ENCODE measurements at regions not wholly inside any gene's neighbourhood (a gene's known extent, or its start where the extent isn't known, plus 50 kb on each side); places are given as distances from the start of the nearest gene placed in this dataset.

DNA sequence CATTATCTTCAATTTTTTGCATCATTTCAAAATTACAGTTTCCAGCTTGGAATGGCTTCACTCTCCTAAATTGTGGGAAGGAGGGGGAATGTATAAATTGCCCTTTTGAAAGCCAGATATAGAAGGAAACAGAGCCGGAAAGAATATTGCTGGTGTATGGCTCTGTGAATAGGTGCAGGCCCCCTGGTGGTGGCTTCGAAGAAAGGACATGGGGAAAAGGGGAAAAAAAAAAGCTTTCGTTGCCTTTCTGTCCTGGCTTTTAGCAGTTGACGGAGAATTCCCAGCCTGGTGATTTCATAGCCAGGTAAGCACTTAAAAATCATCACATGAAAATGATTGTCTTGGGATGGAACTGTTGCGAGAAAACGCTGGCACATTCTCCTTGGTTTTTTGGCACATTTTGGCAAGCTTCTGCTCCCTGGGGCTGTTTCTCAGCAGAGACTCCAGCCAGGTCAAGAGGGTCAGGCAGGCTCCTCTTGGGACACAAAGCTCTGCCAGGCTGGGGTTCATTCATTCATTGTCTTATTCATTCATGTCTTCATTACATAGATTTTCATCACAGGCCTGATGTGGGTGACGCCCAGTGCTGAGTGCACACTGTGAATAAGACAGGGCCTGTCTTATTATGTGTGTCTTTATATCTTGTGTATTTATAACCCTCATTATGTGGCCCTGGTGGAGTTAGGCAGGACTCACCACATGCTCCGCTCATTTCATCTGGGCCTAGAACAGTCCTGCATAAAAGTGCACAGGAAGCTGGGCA lies 300.0 kb upstream of the TPM1 start:
- TF ChIP-seq, protein P1, sequence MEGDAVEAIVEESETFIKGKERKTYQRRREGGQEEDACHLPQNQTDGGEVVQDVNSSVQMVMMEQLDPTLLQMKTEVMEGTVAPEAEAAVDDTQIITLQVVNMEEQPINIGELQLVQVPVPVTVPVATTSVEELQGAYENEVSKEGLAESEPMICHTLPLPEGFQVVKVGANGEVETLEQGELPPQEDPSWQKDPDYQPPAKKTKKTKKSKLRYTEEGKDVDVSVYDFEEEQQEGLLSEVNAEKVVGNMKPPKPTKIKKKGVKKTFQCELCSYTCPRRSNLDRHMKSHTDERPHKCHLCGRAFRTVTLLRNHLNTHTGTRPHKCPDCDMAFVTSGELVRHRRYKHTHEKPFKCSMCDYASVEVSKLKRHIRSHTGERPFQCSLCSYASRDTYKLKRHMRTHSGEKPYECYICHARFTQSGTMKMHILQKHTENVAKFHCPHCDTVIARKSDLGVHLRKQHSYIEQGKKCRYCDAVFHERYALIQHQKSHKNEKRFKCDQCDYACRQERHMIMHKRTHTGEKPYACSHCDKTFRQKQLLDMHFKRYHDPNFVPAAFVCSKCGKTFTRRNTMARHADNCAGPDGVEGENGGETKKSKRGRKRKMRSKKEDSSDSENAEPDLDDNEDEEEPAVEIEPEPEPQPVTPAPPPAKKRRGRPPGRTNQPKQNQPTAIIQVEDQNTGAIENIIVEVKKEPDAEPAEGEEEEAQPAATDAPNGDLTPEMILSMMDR (conservative IDR thresholded peaks at IDR 0.05), result peak; percentile 97
- no peak for TF ChIP-seq ZFX (IDR thresholded peaks at IDR 0.05)
- H3K27ac ChIP-seq, result no peak overlapping the region

DNA sequence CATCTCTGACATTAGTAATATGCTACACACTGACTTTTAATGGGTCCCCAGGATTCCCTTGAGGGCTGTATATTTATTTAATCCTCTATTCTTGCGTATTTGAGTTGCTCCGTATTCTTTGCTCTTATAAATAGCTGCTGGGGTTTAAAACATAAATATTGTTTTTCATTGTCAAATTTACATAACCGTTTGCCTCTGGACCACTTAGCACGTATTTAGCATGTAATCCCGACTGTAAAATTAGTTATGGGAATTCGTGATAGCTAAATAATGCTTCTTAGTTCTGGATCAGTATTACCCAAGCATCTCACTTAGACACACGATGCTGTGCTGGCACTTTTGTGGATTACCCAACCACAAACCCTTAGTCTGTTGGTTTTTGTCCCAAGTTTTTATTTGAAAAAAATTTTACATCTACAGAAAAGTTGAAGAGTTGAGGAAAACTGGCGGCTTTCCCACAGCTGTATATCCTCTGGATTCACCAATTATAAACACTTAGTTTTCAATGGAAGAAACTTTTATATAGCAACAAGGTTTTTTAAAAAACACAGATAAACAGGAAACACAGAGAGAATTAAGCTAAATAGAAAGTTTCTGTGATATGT lies 296.8 kb upstream of the TPM1 start:
- no peak overlapping the region for H3K27ac ChIP-seq
- TF ChIP-seq, protein P1 (conservative IDR thresholded peaks at IDR 0.05), result no peak
- no peak for TF ChIP-seq ZFX (IDR thresholded peaks at IDR 0.05)

DNA sequence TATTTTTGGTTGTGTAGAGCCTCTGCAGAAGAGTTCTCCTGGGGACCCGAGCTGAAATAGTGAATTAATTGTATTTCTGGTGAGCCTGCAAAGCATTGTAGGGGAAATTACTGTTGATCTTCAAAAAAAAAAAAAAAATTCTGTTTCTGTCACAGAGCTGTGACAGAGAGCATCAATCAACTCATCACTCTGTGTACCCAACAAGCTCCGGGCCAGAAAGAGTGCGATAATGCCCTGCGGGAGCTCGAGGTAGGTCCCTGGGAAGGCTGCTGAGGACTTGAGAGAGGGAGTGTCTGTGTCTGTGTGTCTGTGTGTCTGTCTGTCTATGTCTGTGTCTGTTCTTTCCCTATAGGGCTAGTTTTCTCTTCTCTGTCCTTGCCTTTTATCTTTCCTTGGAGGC lies 294.4 kb upstream of the TPM1 start:
- TF ChIP-seq, protein P1 (conservative IDR thresholded peaks at IDR 0.05), result no peak
- TF ChIP-seq ZFX (IDR thresholded peaks at IDR 0.05), result no peak
- H3K27ac ChIP-seq, result no peak overlapping the region

DNA sequence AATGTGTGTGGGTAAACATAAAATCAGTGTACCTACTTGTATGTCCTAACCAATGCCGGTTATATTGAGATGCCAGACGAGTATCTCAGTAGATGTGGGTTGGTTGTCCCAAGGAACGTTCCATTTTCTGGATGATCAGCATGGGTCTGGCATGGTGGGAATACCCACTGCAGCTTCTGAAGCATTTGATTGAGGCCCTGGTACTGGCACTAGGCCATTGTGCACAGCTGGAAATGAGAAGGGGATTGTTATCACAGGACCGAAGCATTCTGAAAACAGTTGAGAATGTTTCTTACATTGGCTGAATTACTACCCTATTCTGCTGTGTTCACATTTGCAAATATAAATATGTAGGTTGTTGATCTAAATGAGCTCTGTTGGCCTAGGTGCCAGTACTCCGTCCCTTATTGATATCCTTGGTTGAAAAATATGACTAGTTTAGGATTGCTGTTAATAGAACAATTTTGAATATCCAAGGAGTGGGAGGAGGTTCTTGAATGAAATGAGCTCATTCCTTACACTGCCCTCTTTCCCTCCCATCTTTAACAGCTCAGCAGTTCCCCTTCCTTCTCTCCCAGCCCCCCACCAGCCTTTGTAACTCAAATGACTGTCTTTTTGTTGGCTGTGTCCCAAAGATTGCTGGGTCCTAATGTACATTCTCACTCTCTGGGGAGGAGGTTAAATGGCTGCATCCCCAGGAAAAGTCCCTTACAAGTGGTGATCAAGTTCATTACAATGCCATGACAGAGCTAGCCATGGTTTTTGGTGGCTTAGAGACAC lies 293.3 kb upstream of the TPM1 start:
- no peak overlapping the region for H3K27ac ChIP-seq
- no peak for TF ChIP-seq ZFX (IDR thresholded peaks at IDR 0.05)
- TF ChIP-seq, protein P1 (conservative IDR thresholded peaks at IDR 0.05), result no peak

DNA sequence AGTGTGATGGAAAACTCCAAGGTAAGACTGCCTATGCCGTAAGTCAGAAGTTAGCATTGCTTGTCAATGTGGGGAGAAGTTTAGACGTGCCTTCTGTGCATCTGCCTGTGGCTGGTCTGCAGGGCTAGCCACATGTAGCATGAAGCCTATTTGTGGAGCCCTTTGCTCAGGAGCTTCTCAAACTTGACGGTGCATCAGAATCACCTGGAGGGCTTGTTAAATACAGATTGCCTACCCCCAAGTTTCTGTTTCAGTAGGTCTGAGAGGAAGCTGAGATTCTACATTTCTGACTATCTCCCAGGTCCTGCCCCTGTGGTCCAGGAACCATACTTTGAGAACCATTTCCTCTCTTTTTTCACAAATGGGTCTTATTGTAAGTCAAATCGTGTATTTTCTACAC lies 292.1 kb upstream of the TPM1 start:
- no peak overlapping the region for H3K27ac ChIP-seq
- TF ChIP-seq ZFX (IDR thresholded peaks at IDR 0.05), result no peak
- TF ChIP-seq, protein P1 (conservative IDR thresholded peaks at IDR 0.05), result no peak

DNA sequence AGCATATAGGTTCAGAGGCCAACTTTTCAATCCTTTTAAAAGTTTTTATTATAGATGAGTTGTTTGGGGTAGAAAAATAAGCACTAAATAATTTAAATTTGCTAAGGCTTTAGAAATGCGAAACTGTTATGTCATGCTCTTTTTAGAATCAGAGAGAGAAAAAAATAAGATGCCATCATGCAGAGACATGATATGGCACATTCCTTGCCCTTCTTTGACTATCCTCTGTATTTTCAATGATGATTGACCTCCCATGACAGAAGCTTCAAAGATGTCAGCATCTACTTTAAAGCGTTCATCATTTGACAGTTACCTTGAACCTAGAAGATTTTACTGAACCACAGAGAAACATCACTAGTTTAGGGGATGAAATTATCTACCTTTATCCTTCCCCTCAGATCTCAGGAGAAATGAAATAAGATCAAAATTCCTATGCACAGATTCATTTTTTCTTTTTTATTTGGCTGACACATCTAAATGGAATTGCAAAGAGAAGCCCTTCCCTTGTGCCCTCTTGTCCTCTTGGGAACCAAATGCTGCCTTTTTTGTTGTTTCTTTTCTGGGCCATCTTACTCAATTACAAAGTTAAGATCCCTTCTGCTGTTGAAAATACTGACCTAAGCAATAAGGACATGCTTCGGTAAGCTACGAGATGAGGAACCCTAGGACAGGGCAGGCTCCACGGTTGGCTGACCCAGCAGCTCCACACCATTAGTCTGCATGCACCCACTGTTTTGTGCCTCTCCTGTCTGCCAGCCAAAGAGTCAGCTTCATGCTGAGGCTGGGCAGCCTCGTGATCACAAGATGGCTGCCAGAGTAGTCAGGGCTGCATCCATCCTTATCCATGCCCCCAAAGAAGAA lies 289.7 kb upstream of the TPM1 start:
- no peak overlapping the region for H3K27ac ChIP-seq
- TF ChIP-seq, protein P1 (conservative IDR thresholded peaks at IDR 0.05), result no peak
- TF ChIP-seq ZFX (IDR thresholded peaks at IDR 0.05), result no peak
